ENCODE measurements at regions not wholly inside any gene's neighbourhood (a gene's known extent, or its start where the extent isn't known, plus 50 kb on each side); places are given as distances from the start of the nearest gene placed in this dataset.

- TF ChIP-seq CTCF (IDR thresholded peaks at IDR 0.05; ENCODE audit: low read length, missing control alignments): no peak
- H3K4me3 ChIP-seq (replicated peaks; ENCODE audit: low read depth, low read length): no peak overlapping the region
- no peak for DNase-seq (ENCODE audit: low read depth)
Measured at GRCh38 chr9:89928521-89929275, 323.9 kb downstream of the GADD45G start.

- TF ChIP-seq CTCF (IDR thresholded peaks at IDR 0.05; ENCODE audit: low read length, missing control alignments): no peak
- H3K4me3 ChIP-seq (replicated peaks; ENCODE audit: low read depth, low read length): no peak overlapping the region
- no peak for DNase-seq (ENCODE audit: low read depth)
Measured at GRCh38 chr9:89929315-89929672, 324.5 kb downstream of the GADD45G start.

GRCh38 chr9:89929673-89930480, 325.1 kb downstream of the GADD45G start:
- no peak for DNase-seq (ENCODE audit: low read depth)
- TF ChIP-seq CTCF (IDR thresholded peaks at IDR 0.05; ENCODE audit: low read length, missing control alignments): no peak
- no peak overlapping the region for H3K4me3 ChIP-seq (replicated peaks; ENCODE audit: low read depth, low read length)

- no peak for DNase-seq (ENCODE audit: low read depth)
- H3K4me3 ChIP-seq (replicated peaks; ENCODE audit: low read depth, low read length): no peak overlapping the region
- TF ChIP-seq CTCF (IDR thresholded peaks at IDR 0.05; ENCODE audit: low read length, missing control alignments): no peak
Measured at GRCh38 chr9:89933578-89933977, 328.8 kb downstream of the GADD45G start.

GRCh38 chr9:89935115-89935514, 330.3 kb downstream of the GADD45G start:
- no peak for DNase-seq (ENCODE audit: low read depth)
- H3K4me3 ChIP-seq (replicated peaks; ENCODE audit: low read depth, low read length): no peak overlapping the region
- no peak for TF ChIP-seq CTCF (IDR thresholded peaks at IDR 0.05; ENCODE audit: low read length, missing control alignments)

GRCh38 chr9:89935801-89936200, 331.0 kb downstream of the GADD45G start:
- no peak overlapping the region for H3K4me3 ChIP-seq (replicated peaks; ENCODE audit: low read depth, low read length)
- no peak for TF ChIP-seq CTCF (IDR thresholded peaks at IDR 0.05; ENCODE audit: low read length, missing control alignments)
- no peak for DNase-seq (ENCODE audit: low read depth)
